NB4 (cell line): ENCODE measurements at regions not wholly inside any gene's neighbourhood (a gene's known extent, or its start where the extent isn't known, plus 50 kb on each side); places are given as distances from the start of the nearest gene placed in this dataset.

Experiments used
- CTCF ChIP-seq: IDR thresholded peaks from one replicate; pipeline ENCODE4 v1.5.1; 2012; ENCODE audit warnings: low read depth, low read length
- MYC ChIP-seq: IDR thresholded peaks from 2 replicates; pipeline ENCODE4 v1.6.1; 2011; ENCODE audit warnings: low read depth, low read length
- POLR2A ChIP-seq: IDR thresholded peaks from 2 replicates; pipeline ENCODE4 v1.6.1; 2011; ENCODE audit warnings: mild to moderate bottlenecking; ENCODE audit not compliant: insufficient read length; ENCODE audit errors: extremely low read depth

- TF ChIP-seq POLR2A (no peak), CTCF (no peak), MYC (no peak)
Observed at GRCh38 chr14:30291216-30291615, 267.7 kb upstream of the G2E3 start.
